ENCODE measurements at regions not wholly inside any gene's neighbourhood (a gene's known extent, or its start where the extent isn't known, plus 50 kb on each side); places are given as distances from the start of the nearest gene placed in this dataset.

DNA sequence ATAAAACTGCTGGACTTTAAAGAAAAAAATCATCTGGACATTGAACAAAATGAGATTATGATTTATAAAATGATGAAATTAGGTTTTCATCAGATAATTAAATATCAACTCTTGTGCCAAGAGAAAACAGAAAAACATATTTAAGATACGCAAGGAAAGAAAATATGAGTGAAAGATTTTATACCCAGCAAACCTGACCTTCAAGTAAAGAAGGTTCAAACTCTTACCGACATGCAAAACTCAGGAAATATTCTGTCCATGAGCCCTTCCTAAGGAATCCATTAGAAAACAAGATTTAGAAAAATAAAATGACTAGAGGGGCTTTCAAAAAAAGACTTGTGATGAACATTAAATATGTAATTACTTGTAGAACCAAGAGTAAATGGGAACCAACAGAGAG, 257.2 kb upstream of the ARID1B start:
- DNase-seq (ENCODE audit: low spot score), result no peak

DNA sequence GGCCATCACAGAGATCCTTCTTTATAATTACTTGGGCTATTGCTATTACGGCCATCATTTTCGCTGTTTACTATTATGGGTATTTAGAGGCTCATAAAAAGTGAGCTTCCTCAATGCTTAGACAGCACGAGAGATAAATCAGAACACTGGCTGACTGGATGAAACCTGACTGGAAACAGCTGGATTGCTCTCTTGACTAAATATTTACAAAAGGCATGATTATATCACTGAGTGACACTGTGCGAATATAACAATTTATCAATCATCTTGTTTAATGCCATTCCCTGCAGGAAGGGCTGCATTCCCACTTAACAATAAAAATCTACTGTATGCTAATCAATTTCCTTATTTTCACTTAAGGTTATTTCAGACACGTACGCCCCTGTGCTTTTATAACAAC, 260.1 kb upstream of the ARID1B start:
- no peak for DNase-seq (ENCODE audit: low spot score)

DNA sequence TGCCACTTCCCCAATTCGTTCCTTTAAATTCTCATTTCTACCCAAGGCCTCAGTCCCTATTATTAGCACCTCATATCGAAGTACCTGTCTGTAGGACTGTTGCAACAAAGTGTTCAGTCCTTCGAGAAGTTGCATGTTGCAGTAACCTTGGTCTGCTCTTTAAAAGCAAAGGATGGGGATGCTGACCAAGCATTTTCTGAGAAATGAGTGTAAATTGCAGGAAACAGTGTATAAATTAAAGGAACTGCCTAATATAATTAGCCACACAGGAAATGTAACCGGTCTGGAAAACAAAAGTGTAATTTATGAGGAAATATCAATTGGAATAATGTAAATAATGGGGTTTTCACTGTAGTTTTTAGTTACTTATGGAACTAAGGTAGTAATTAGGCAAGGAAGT, 261.9 kb upstream of the ARID1B start:
- DNase-seq (ENCODE audit: low spot score), result no peak

DNA sequence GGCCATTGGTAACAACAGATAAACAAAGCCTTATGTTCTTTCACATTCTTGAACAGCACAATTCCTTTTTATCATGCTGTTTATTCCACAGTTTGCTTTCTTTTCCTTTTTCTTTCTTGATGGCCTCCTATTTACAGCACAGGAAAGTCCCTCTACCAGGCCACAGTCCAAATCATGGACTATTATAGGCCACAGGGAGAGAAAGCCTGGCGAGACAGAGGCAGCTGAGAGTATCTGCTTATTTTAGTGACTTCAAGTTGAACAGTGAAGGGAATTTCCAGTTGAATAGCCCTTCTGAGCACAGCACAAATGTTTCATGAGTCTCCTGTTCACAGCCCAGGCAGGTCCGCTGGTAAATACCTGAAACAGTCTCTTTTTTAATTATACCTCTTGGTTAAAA, 263.7 kb upstream of the ARID1B start:
- DNase-seq (ENCODE audit: low spot score), result no peak

DNA sequence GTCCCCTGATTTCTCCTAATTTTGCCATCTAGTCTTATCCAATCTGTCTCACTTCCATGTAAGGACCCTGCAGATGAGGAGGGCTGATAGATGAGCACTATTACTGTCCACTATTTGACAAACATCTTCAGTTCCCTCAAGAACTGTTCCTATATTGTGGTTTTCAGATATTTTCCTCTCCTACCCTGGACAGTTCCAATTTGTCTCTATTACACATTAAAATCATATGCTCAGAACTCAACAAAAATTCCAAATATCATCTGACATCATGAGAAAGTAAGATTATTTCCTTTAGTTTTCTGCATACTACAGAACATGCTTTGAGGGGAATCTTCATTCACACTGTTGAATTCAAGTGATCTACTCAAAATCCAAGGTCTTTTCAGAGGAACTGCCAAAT, 265.6 kb upstream of the ARID1B start:
- no peak for DNase-seq (ENCODE audit: low spot score)

DNA sequence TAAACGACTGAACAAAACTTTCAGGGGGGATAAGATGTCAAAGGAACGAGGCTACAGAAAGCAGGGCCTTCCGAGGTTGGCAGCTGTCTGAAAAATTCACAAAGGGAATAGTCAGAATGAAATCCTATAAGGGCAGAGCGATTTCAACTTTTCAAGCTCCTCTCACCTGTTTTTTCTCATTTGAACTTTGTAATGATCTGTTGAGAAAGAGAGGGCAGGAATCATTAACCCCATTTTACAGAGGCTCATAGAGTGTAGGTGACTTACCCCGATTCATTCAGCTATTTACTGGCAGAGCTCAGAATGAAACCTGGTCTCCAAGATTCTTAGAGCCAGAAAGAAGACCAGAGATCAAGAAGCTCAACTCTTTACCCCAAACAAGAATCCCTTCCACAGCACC, 266.1 kb upstream of the ARID1B start:
- DNase-seq (ENCODE audit: low spot score), result no peak

DNA sequence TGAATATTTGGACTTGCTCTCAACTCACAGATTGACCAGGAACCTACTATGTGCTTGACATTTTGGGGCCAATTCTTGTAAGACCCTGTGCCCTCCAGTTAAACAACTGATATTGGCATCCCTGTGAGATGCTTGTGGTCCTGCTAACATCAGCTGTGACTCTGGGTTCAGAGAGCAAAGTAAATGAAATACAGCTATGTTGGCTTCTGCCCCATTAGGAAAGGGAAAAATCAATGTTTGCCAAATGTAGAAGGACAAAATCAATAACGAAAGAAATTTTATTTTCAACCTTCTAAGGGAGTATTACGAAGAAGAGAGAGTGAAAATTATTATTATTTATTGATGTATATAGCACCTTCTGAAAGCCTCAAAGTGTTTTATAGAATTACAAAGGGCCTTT, 266.9 kb upstream of the ARID1B start:
- no peak for DNase-seq (ENCODE audit: low spot score)

DNA sequence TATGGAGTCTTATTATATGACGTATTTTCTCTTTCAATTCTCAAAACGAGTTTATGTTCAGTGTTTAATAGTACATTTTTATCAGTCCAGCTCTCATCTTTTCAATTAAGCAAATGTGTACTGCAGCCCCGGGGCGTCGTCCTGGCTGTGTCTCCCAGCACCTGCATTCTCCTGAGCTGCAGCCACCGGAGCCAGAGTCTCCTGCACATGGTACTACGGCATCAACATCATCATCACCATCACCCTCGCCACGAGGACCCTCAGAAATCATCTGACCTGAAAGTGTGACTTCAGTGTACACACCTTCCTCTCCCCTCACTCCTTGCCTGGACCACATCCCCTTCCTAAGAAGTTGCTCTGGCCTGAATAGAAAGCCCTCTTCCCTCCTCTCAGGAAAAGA, 267.7 kb upstream of the ARID1B start:
- DNase-seq (ENCODE audit: low spot score), result no peak

DNA sequence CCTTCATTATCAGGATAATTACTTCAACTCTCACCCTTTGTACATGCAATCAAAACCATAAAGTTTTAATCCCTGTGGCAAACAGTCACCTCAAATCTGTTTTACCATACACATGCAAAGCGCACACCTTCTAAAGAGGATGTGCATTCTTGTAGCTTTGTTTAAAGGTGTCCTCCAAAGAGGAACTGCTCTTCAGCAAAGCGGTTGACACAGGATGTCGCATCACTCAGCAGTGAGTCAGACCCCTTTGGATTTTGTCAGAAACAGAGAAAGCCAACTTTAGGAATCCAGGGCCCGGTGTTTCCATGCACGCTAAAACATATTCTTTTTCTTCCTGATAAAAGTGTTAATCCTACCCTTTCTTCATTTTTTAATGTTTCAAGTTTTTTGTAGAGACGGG, 268.3 kb upstream of the ARID1B start:
- DNase-seq (ENCODE audit: low spot score), result no peak

DNA sequence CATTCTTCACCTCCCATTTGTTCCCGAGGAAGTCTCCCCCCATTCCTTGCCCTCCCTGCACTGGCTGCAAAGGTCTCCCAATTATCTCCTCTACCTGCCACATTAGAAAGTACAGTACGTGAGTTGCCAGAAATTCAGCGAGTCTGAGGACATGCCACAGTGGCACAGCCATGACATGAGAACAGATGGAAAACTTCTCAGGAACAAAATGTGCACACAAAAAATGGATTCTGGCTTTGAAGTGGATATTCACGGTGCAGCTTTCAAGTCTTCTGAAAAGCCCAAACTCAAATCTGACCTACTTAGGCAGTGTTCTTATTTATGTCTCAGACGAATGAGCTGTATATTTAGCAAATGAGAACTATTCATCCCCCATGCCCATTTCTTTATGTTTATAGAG, 269.1 kb upstream of the ARID1B start:
- DNase-seq (ENCODE audit: low spot score), result no peak

DNA sequence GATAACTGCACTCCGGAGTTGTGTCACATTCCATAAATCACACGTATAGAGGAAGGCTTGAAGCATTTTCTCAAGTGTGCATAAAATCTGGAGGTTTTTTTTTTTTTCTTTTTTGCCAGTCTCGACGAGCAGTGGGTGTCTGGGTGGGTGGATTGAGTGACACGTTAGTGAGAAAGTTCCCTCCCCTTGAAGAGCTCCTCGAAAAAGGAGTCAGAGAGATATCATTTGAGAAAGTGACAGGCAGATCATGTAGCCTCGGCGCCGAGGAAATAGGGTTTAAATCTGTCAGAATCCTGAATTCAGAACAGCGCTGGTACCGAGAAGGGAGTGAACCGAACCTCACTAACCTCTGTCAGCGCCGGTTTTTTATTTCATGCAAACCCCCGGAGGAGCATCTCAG, 269.5 kb upstream of the ARID1B start:
- no peak for DNase-seq (ENCODE audit: low spot score)

DNA sequence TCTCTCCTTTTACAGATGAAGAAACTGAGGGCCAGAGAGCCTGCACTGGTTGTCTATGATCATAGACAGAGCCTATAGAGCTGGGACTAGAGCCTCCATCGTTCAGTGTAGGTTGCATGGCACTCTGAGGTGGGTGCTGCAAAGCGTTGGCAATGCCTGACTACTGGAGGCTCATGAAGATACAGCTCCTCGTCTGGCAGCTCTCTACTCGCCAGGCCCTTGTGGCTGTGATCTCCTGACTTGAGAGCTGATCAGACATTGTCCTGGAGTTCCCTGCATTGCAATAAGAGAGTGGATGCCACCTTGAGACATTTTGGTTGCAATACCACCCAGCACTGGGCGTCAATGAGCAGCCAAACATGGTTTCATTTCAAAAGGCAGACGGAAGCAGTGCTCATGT, 270.1 kb upstream of the ARID1B start:
- no peak for DNase-seq (ENCODE audit: low spot score)

DNA sequence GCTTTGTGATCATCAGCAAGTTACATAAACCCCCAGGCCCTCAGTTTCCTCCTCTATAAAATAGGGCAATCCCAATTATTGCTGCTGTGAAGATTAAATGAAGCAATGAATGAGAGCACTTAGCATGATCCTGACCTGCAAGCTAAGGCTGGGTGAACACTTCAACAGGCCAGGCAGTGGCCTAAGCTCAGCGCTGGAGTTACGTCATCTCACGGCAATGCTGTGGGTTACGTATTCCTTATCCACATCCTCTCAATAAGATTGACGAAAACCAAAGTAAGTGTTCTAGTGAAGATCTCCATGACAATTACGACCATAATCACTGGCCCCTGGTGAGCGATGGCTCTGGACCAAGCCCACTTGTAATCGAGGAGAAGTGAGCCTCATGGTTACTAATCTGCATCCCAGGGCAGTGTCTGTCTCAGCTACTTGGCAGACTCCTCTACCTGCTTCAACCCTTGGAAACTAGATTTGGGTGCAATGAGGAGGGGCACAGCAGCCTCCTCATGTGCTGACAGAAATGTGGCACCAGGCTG, 274.1 kb upstream of the ARID1B start:
- no peak for DNase-seq (ENCODE audit: low spot score)

DNA sequence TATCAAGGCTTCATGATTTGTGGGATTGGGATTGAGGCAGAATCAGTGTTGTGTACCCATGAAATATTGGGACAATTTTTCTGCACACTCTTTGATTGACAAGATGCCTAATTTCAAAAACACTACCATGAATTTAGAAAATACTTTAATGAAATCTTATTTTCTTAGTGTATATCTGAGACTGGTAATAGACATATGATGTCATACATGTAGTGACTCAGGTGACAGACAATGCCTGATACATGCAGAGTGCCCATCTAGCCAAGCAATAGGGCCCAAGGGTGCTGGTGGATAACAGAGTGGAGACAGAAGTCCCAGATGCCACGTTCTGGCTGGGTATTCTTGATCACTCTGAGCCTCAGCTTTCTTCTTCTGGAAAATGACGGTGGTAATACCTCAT, 279.6 kb upstream of the ARID1B start:
- no peak for DNase-seq (ENCODE audit: low spot score)

DNA sequence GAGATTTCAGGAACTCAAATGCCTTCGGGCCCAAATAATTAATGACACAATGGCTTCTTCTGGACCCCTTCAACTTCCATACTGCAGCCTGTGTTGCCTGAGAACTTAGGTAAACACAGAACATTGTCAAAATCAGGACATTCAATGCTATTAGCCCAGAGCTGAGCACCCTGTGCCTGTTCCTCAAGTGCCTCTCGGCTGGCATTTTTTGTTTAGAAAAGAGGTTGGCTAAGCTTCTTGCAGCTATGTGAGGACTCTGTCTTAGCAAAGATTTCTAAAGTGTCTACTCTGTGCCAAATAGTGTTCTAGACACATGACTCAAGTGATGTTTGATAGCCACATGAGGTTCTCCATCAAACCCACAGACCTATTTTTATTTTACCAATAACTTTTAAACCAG, 289.3 kb upstream of the ARID1B start:
- no peak for DNase-seq (ENCODE audit: low spot score)

DNA sequence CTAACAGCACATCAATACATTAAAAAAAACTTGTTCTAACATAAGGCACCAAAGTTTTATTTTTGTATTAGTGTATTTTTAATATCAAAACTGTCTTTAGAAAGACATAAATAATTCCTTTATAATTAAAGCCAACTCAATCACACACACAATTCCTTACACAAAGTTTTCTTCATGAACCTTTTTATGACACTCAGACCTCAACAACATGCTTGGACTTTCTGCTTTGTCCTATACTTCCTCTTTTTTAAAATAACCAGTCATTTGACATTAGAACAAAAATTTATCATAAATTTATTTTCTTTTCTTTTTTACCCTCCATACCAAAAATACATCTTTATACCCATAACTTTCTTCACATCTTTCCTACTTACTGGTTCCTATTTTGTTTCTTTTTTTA, 292.0 kb upstream of the ARID1B start:
- no peak for DNase-seq (ENCODE audit: low spot score)

DNA sequence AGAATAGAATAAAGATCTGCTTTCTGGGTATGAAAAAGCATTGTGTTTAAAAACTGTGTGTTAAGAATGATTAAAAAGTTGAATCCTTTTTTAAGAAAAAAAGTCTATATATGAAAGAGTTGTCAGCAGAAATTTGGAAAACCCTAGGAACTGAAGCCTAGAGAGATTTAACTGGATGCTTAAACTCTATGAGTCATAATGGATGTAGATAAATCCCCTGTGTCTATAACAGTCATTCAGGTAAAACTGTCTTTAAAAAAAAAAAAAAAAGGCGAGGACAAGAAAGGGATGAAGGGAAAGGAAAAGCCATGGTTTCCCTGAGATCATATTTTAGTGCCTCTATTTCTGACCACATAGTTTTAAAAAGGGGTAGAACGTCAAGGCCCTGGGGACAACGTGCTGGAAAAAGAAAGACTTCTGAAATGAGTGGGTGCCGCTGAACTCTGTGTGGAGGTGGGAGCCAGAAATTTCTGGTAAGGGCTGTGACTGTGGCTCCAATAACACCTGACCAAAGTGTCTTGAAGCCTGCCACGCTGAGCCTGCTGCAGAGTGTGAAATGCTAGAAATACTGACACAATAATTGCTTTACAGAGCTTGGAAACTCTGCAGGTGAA, 302.6 kb upstream of the ARID1B start:
- no peak for DNase-seq (ENCODE audit: low spot score)

DNA sequence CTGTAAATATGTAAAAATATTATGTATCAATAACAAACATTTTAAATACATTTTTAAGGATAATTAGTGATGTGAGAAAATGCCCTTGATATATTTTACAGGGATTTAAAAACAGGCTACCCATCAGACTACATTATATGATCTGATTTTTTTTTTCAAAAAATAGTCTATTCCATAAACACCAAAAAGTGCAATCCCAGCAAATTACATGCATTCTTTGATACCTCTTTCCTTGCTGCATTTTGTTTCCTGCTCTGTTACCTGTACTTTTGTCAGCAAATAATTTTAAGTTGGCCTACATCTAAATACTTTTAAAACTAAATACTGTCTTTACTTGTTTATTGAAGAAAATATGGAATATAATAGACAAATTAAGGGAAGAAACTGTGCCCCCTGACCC, 306.2 kb upstream of the ARID1B start:
- no peak for DNase-seq (ENCODE audit: low spot score)

DNA sequence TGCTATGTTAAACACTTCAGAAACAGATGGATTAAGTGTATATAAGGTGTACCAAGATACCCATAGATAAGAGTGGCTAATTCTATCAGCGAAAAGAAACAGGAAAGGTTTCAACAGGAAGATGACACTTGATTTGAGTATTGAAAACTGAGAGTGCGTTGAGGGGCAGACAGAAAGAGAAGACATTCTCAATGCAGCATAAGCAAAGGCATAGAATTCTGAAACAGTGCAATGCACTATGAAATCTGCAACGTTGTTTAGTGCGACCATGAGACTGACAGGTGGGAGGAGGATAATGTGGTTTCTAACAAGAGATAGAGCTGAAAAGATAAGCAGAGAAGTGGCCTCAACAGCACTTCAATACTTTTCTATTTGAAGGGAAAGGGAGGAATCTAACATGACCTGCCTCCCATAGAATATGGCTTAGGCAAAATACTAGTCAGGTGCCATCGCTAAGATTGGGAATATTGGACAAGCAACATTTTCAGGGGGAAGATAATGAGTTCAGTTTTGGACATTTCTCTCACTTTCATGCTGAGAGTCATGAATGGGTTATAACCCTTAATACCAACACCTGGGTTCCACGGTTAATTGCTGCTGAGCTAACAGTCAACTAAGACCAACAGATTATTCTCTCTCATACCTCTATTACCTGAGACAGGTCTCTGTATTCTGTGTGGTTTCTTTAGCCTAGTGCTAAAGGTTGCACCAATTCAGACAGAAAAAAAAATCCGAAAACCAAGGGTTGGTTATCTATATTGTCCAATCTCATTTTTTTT, 312.9 kb upstream of the ARID1B start:
- DNase-seq (ENCODE audit: low spot score), result no peak

DNA sequence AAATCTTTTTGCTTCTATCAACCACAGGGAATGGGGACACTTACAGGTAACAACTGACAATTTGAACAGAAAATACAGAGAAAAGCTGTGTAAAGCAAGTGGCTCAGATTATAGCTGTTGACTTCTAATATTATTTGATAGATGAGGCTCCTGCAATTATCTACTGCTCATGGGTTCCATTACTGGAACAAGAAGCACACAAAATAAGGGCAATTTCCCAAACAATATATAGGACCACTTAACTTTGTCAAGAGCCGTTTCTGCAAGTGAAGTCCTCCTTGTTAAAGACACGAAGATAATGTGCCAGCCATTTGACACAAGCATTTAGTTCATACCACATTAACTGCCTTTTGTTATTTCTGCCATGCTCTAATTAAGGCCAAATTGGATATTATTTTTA, 315.5 kb upstream of the ARID1B start:
- DNase-seq (ENCODE audit: low spot score), result no peak

DNA sequence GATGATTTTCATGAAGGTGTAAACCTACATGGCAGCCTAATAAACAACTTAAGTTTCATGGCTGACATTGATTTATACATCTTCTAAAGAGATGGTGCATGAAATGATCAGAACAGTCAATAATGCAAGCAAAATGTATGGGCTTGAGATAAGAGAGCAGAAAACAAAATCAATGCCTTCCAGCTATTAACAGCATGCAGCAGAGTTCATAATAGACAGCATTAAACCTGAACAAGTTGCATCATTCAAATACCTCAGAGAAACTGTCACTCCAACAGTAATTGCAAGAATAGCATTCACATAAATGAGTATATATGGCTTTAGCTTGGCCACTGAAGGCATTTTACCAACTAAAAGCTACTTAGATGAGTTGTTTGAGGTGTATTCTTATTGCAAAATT, 319.6 kb upstream of the ARID1B start:
- no peak for DNase-seq (ENCODE audit: low spot score)

DNA sequence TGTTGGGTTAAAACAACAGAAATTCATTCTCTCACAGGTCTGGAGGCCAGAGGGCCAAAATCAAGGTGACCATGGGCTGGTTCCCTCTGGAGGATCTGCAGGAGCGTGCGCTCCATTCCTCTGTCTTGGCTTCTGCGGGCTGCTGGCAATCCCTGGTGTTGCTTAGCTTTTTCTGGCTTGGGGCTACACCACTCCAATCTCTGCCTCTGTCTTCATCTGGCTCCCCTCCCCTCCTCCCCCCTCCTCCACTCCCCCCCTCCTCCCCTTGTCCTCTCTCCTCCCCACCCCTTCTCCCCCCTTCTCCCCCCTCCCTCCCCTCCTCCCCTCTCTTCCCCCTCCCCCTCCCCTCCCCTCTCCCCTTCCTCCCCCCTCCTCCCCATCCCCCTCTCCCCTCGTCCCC, 321.3 kb upstream of the ARID1B start:
- DNase-seq (ENCODE audit: low spot score), result no peak

DNA sequence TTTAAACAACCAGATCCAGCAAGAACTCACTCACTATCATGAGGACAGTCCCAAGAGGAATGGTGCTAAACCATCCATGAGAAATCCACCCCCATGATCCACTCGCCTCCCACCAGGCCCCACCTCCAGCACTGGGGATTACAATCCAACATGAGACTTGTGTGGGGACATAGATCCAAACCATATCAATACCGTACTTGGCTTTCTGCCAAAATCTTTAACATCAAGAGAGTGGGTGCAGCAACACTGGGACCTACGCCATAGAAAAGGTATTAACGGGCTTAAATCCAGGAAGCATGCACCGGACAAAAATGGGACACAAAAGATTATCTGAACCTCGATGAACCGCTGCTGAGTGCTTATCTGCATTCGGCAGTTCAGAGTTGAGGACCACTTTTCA, 322.3 kb upstream of the ARID1B start:
- DNase-seq (ENCODE audit: low spot score), result no peak

DNA sequence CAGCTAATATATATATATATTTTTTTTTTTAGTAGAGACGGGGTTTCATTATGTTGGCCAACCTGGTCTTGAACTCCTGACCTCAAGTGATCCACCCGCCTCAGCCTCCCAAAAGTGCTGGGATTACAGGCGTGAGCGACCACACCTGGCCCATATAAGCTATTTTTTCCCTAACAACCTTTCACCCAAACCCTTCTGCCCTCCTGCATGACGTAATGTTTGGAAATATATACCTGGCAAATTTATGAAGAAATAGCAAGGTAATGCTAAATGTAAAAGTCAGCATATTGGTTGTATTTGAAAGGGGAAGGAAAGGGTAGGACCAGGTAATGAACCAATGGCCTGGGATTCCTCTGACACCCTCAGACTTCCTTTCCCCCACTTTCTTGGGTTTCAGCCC, 325.5 kb upstream of the ARID1B start:
- DNase-seq (ENCODE audit: low spot score), result no peak

All from SK-N-DZ (cell line).